ENCODE measurements at regions not wholly inside any gene's neighbourhood (a gene's known extent, or its start where the extent isn't known, plus 50 kb on each side); places are given as distances from the start of the nearest gene placed in this dataset.

DNA sequence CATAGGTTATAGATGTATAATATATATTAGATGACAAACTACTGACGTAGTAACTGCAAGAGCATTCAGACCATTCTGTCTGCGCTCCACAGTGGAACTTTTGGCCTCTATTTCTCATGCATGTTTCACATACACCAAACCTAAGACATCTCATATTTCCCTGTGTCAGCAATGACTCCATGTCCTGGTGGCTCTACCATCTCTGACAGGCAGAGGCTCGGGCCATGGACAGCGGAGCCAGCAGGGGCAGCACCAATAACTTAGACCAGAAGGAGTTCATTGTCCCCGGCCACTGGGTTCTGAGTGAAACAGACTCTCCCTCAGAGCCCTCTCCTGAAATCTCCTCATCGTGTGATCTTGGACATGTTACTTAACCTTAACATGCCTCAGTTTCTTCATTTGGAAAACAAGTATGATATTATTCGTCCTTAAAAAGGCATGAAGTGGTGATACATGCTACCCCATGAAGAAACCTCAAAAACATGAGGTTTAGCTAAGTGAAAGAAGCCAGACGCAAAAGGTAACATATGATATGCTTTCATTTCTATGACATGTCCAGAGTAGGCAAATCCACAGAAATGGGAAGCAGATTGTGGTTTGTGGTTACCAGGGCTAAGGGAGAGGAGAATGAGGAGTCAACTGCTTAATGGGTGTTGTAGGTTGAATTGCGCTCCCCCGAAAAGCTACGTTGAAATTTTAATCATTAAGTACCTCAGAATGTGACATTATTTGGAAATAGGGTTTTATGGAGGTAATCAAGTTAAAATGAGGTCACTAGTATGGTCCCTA, 564.0 kb upstream of the JARID2 start:
- no peak for DNase-seq
- Histone ChIP-seq H3K9ac (ENCODE audit: insufficient read depth in 1 of 2, low read length in 2 of 2) (no peak overlapping the region), H3K9me3 (ENCODE audit: control insufficient read depth in 4 of 4, insufficient read depth in 3 of 4, low read length in 3 of 4) (peaks cover 0 to 4% (median 0%) of the 10 kb centered on the region in 4 donors), H3K27me3 (ENCODE audit: control insufficient read depth in 3 of 3, insufficient read depth in 3 of 3, low read length in 2 of 3) (no peaks in the 10 kb centered on the region), H3K36me3 (ENCODE audit: control insufficient read depth in 4 of 4, insufficient read depth in 4 of 4, low read length in 4 of 4) (no peaks in the 10 kb centered on the region), H3K4me3 (no peak overlapping the region), H3K4me1 (ENCODE audit: control insufficient read depth in 5 of 5, insufficient read depth in 5 of 5, low read length in 5 of 5) (no peaks in the 10 kb centered on the region), H3K27ac (ENCODE audit: low read depth in 1 of 2, low read length in 1 of 2) (no peak overlapping the region)
- TF ChIP-seq, protein P1, sequence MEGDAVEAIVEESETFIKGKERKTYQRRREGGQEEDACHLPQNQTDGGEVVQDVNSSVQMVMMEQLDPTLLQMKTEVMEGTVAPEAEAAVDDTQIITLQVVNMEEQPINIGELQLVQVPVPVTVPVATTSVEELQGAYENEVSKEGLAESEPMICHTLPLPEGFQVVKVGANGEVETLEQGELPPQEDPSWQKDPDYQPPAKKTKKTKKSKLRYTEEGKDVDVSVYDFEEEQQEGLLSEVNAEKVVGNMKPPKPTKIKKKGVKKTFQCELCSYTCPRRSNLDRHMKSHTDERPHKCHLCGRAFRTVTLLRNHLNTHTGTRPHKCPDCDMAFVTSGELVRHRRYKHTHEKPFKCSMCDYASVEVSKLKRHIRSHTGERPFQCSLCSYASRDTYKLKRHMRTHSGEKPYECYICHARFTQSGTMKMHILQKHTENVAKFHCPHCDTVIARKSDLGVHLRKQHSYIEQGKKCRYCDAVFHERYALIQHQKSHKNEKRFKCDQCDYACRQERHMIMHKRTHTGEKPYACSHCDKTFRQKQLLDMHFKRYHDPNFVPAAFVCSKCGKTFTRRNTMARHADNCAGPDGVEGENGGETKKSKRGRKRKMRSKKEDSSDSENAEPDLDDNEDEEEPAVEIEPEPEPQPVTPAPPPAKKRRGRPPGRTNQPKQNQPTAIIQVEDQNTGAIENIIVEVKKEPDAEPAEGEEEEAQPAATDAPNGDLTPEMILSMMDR (IDR thresholded peaks at IDR 0.05; ENCODE audit: control extremely low read depth, extremely low read depth), result no peak
- WGBS, 2 donors, result 57 to 81% methylated on average over 11 of the region's 11 CpGs
- ATAC-seq (ENCODE audit: insufficient read depth, low FRiP score), result no peak

DNA sequence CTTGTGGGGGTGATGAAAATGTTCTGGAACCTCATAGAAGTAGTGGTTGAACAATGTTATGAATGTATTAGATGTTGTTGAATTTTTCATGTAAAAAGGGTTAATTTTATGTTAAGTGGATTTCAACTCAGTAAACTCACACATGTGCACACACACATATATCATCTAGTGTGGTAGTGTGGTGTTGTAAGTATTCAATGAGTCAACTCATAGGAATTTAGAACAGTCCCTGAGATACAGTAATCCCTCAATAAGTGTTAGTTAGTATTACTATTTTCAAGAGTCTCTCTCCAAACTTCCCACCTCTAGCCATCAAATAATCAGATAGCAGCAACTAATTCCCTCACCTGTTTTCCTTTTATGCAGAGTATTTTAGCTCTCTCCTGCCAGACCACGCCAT, 563.1 kb upstream of the JARID2 start:
- TF ChIP-seq, protein P1 (IDR thresholded peaks at IDR 0.05; ENCODE audit: control extremely low read depth, extremely low read depth), result no peak
- no peak for DNase-seq
- Histone ChIP-seq H3K9me3 (ENCODE audit: control insufficient read depth in 4 of 4, insufficient read depth in 3 of 4, low read length in 3 of 4) (peaks cover 0 to 3% (median 0%) of the 10 kb centered on the region in 4 donors), H3K9ac (ENCODE audit: insufficient read depth in 1 of 2, low read length in 2 of 2) (no peak overlapping the region), H3K36me3 (ENCODE audit: control insufficient read depth in 4 of 4, insufficient read depth in 4 of 4, low read length in 4 of 4) (no peaks in the 10 kb centered on the region), H3K4me3 (no peak overlapping the region), H3K27me3 (ENCODE audit: control insufficient read depth in 3 of 3, insufficient read depth in 3 of 3, low read length in 2 of 3) (no peaks in the 10 kb centered on the region), H3K27ac (ENCODE audit: low read depth in 1 of 2, low read length in 1 of 2) (no peak overlapping the region), H3K4me1 (ENCODE audit: control insufficient read depth in 5 of 5, insufficient read depth in 5 of 5, low read length in 5 of 5) (no peaks in the 10 kb centered on the region)
- ATAC-seq (ENCODE audit: insufficient read depth, low FRiP score), result no peak
- WGBS, 2 donors, result 95 to 96% methylated on average over 1 of the region's 1 CpG

DNA sequence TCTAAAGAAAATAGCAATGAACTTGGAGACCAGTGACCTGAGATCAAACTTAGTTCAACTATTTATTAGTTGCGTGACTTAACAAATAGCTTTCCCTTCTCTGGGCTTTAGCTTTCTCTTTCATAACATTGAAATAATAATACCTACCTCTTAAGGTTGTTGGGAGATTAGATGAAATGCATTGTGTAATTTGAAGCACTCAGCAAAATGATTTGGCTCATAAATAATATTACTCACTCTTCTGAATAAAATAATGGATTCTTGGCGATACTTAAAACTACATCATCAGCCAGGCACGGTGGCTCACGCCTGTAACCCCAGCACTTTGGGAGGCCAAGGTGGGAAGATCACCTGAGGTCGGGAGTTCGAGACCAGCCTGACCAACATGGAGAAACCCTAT, 556.2 kb upstream of the JARID2 start:
- 96 to 97% methylated on average over 6 of the region's 6 CpGs for WGBS, 2 donors
- H3K4me3 ChIP-seq, result no peak overlapping the region
- no peak overlapping the region for H3K9ac ChIP-seq (ENCODE audit: insufficient read depth in 1 of 2, low read length in 2 of 2)
- no peaks in the 10 kb centered on the region for H3K9me3 ChIP-seq (ENCODE audit: control insufficient read depth in 4 of 4, insufficient read depth in 3 of 4, low read length in 3 of 4)
- H3K4me1 ChIP-seq (ENCODE audit: control insufficient read depth in 5 of 5, insufficient read depth in 5 of 5, low read length in 5 of 5), result peaks cover 0 to 3% (median 0%) of the 10 kb centered on the region in 5 donors
- no peak for ATAC-seq (ENCODE audit: insufficient read depth, low FRiP score)
- H3K27ac ChIP-seq (ENCODE audit: low read depth in 1 of 2, low read length in 1 of 2), result no peak overlapping the region
- H3K36me3 ChIP-seq (ENCODE audit: control insufficient read depth in 4 of 4, insufficient read depth in 4 of 4, low read length in 4 of 4), result no peaks in the 10 kb centered on the region
- no peak for DNase-seq
- TF ChIP-seq, protein P1 (IDR thresholded peaks at IDR 0.05; ENCODE audit: control extremely low read depth, extremely low read depth), result no peak
- no peaks in the 10 kb centered on the region for H3K27me3 ChIP-seq (ENCODE audit: control insufficient read depth in 3 of 3, insufficient read depth in 3 of 3, low read length in 2 of 3)
